ENCODE measurements at regions not wholly inside any gene's neighbourhood (a gene's known extent, or its start where the extent isn't known, plus 50 kb on each side); places are given as distances from the start of the nearest gene placed in this dataset.
"Not testable (repeated sequence)": the region's sequence is repeated elsewhere in the genome, so short reads cannot be mapped to it uniquely, and the experiment has no call there.

GRCh38 chr3:74233091-74233490 is 381.4 kb downstream of the CNTN3 start:
- no peak for DNase-seq (ENCODE audit: low read depth)
- H3K4me3 ChIP-seq (ENCODE audit: low read depth, low read length) = no peak overlapping the region
- no peak for TF ChIP-seq CTCF (IDR thresholded peaks at IDR 0.05; ENCODE audit: low read depth, low read length, missing control alignments)
- in situ Hi-C loops (cut with HindIII; ENCODE audit: low sequenced_read_pairs) = no loop called here

GRCh38 chr3:74217467-74217866 is 397.0 kb downstream of the CNTN3 start:
- TF ChIP-seq CTCF (IDR thresholded peaks at IDR 0.05; ENCODE audit: low read depth, low read length, missing control alignments) = no peak
- H3K4me3 ChIP-seq (ENCODE audit: low read depth, low read length) = no peak overlapping the region
- in situ Hi-C loops (cut with HindIII; ENCODE audit: low sequenced_read_pairs) = no loop called here
- DNase-seq (ENCODE audit: low read depth) = no peak

DNA sequence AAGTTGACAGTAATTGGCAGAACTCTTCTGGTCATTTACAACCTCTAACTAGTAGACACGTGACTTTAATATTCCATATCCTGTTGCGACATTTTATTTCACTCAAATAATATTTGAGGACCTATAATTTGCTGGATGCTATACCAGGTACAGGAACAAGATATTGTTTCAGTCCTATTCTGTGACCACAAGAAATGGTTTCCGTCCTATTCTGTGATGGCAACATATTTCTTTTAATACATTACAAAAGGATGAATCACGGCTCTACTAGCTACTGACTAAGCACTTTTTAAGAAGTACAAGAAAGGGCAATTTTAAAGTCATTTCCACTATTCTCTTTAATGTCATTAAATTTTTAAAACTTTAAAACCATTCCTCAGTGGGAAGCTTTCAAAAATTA is 400.2 kb downstream of the CNTN3 start:
- in situ Hi-C loops (cut with HindIII; ENCODE audit: low sequenced_read_pairs) = no loop called here
- H3K4me3 ChIP-seq (ENCODE audit: low read depth, low read length) = no peak overlapping the region
- no peak for DNase-seq (ENCODE audit: low read depth)
- TF ChIP-seq CTCF (IDR thresholded peaks at IDR 0.05; ENCODE audit: low read depth, low read length, missing control alignments) = no peak

GRCh38 chr3:74210739-74211138 is 403.7 kb downstream of the CNTN3 start:
- in situ Hi-C loops (cut with HindIII; ENCODE audit: low sequenced_read_pairs) = no loop called here
- H3K4me3 ChIP-seq (ENCODE audit: low read depth, low read length) = no peak overlapping the region
- no peak for DNase-seq (ENCODE audit: low read depth)
- TF ChIP-seq CTCF (IDR thresholded peaks at IDR 0.05; ENCODE audit: low read depth, low read length, missing control alignments) = no peak

DNA sequence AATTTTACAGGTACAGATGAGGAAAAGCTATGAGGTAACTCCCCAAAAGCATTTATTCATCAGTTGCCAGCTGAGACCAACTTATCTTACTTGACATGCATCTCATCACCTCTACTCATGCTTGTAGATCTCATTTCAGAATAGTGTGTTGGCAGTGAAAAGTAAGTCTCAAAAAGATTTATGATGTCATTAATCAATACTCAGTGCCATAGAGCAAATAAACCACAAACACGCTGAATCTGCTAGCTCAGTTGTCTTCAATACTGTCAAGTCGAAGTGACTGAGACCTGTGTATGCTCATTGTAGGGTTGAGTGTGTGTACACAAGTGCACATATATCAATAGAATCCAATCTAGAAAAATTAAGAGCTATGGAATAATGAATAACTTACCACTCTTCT is 413.5 kb downstream of the CNTN3 start:
- H3K4me3 ChIP-seq (ENCODE audit: low read depth, low read length) = no peak overlapping the region
- no peak for DNase-seq (ENCODE audit: low read depth)
- in situ Hi-C loops (cut with HindIII; ENCODE audit: low sequenced_read_pairs) = no loop called here
- TF ChIP-seq CTCF (IDR thresholded peaks at IDR 0.05; ENCODE audit: low read depth, low read length, missing control alignments) = no peak

GRCh38 chr3:74178664-74179063 is 435.8 kb downstream of the CNTN3 start:
- in situ Hi-C loops (cut with HindIII; ENCODE audit: low sequenced_read_pairs); H3K4me3 ChIP-seq (ENCODE audit: low read depth, low read length); DNase-seq (ENCODE audit: low read depth): not testable (repeated sequence)

DNA sequence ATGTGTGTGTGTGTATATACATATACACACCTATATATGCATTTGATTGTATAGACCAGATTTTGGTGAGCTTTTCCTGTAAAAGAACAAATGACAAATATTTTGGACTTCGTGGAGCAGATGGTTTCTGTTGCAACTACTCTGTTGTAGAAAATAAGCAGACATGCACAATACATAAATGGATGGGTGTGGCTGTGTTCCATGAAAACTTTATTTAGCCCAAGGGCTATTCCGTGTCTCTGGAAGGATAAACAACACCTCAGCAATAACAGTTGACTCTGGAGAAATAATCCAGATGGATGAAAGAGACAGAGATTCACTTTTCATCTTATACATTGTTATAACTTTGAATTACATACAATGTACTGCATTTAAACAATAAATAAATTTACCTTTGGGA is 441.4 kb downstream of the CNTN3 start:
- no peak for DNase-seq (ENCODE audit: low read depth)
- in situ Hi-C loops (cut with HindIII; ENCODE audit: low sequenced_read_pairs) = no loop called here
- no peak for TF ChIP-seq CTCF (IDR thresholded peaks at IDR 0.05; ENCODE audit: low read depth, low read length, missing control alignments)
- H3K4me3 ChIP-seq (ENCODE audit: low read depth, low read length) = no peak overlapping the region

Measured in astrocyte of the cerebellum (primary cell).